NCI-H1417 treated with DMSO at 0.1 percent for 48 hours (cell line): ENCODE measurements at regions not wholly inside any gene's neighbourhood (a gene's known extent, or its start where the extent isn't known, plus 50 kb on each side); places are given as distances from the start of the nearest gene placed in this dataset.

ENCODE experiments used
- DNase-seq: peaks from one replicate; lab custom pipeline; 2025; lab: John Stamatoyannopoulos, UW

GRCh38 chr15:81987628-81988027 is 58.2 kb downstream of the MEX3B start:
- no peak for DNase-seq

- no peak for DNase-seq
These were observed 62.3 kb downstream of the MEX3B start for GRCh38 chr15:81983497-81983896.

- no peak for DNase-seq
These were observed 63.0 kb downstream of the MEX3B start for GRCh38 chr15:81982808-81983207.

GRCh38 chr15:81981908-81982307 is 63.9 kb downstream of the MEX3B start:
- DNase-seq: no peak

GRCh38 chr15:81977464-81977863 is 68.4 kb downstream of the MEX3B start:
- no peak for DNase-seq

- DNase-seq: no peak
These were observed 77.1 kb downstream of the MEX3B start for GRCh38 chr15:81968691-81969090.

GRCh38 chr15:81966631-81967030 is 79.2 kb downstream of the MEX3B start:
- DNase-seq: no peak

- DNase-seq: no peak
These were observed 83.3 kb downstream of the MEX3B start for GRCh38 chr15:81962482-81962881.

- DNase-seq: no peak
These were observed 86.6 kb downstream of the MEX3B start for GRCh38 chr15:81959196-81959595.

GRCh38 chr15:81957698-81958097 is 88.1 kb downstream of the MEX3B start:
- DNase-seq: no peak

- no peak for DNase-seq
These were observed 90.3 kb downstream of the MEX3B start for GRCh38 chr15:81955382-81956062.

GRCh38 chr15:81954158-81954783 is 91.5 kb downstream of the MEX3B start:
- no peak for DNase-seq

- DNase-seq: peak; percentile 72
These were observed 94.9 kb downstream of the MEX3B start for GRCh38 chr15:81950841-81951414.

- DNase-seq: no peak
These were observed 97.1 kb downstream of the MEX3B start for GRCh38 chr15:81948751-81949150.

GRCh38 chr15:81948222-81948621 is 97.6 kb downstream of the MEX3B start:
- no peak for DNase-seq

- no peak for DNase-seq
These were observed 98.3 kb downstream of the MEX3B start for GRCh38 chr15:81947548-81947947.

GRCh38 chr15:81945014-81945615 is 100.7 kb downstream of the MEX3B start:
- no peak for DNase-seq

- no peak for DNase-seq
These were observed 103.1 kb downstream of the MEX3B start for GRCh38 chr15:81942655-81943195.

- no peak for DNase-seq
These were observed 103.7 kb downstream of the MEX3B start for GRCh38 chr15:81942157-81942556.

GRCh38 chr15:81941479-81941878 is 104.3 kb downstream of the MEX3B start:
- peak; percentile 80 for DNase-seq

GRCh38 chr15:81940467-81941451 is 105.1 kb downstream of the MEX3B start:
- no peak for DNase-seq
